ENCODE measurements at regions not wholly inside any gene's neighbourhood (a gene's known extent, or its start where the extent isn't known, plus 50 kb on each side); places are given as distances from the start of the nearest gene placed in this dataset.

DNA sequence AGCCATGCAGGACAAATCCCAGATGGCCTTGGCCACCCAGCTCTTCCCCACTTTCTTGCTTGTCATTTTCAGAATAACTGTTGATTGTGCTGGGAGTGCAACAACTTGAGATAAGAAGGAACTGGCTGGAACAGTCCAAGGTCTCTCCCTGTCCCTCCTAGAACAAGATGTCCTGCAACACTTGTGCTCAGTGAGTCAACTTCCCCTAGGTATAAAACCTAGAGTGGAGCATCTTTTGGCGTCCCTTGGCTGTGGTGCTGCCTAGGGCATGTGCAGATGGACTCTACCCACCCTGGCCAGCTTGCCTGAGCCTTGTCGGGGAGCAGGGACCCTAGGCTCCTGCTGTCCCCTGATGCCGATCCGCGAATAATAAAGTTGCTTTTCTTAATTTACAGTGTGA lies 50.7 kb upstream of the SLC22A11 start:
- DNase-seq (no peak), ATAC-seq (no peak)
- Mint-ChIP-seq H3K27ac (no peak overlapping the region), H3K27me3 (peaks cover 23% of the 10 kb centered on the region), H3K4me3 (no peak overlapping the region), H3K9me3 (peaks cover 4 to 7% of the 10 kb centered on the region in 2 donors), H3K4me1 (no peaks in the 10 kb centered on the region)

Data from stimulated activated naive CD8-positive, alpha-beta T cell treated with anti-CD3 and anti-CD28 coated beads, Interleukin-15, amount 100 ng/mL, for 72 hours (primary cell).